Sigmoid colon (tissue), 4 donors: ENCODE measurements at regions not wholly inside any gene's neighbourhood (a gene's known extent, or its start where the extent isn't known, plus 50 kb on each side); places are given as distances from the start of the nearest gene placed in this dataset.

Experiments
- CTCF ChIP-seq, 4 experiments: fragments of 450-650 bp in 3 of 4; fragments of 200-600 bp in 1 of 4; IDR thresholded peaks; one replicate each; pipeline ENCODE4 v1.5.1; 2016 to 2019; ENCODE audit warnings: antibody characterized with exemption in 4 of 4, mild to moderate bottlenecking in 3 of 4, moderate library complexity in 2 of 4
- POLR2AphosphoS5 ChIP-seq, 4 donors: sonication (generic); formaldehyde crosslinking; IDR thresholded peaks; one replicate each; pipeline ENCODE4 v1.6.1; 2017; ENCODE audit warnings: antibody characterized with exemption in 4 of 4

GRCh38 chr3:65233561-65233960 lies 545.8 kb upstream of the ADAMTS9 start:
- TF ChIP-seq CTCF (IDR thresholded peaks at IDR 0.05) (no peak), POLR2AphosphoS5 (IDR thresholded peaks at IDR 0.05) (no peak)
